PFSK-1 (cell line): ENCODE measurements at regions not wholly inside any gene's neighbourhood (a gene's known extent, or its start where the extent isn't known, plus 50 kb on each side); places are given as distances from the start of the nearest gene placed in this dataset.

Experiments
- POLR2AphosphoS5 ChIP-seq: IDR thresholded peaks from 2 replicates; pipeline ENCODE4 v1.6.1; 2012; ENCODE audit warnings: low read depth, mild to moderate bottlenecking, control low read depth, low read length, moderate library complexity
- REST ChIP-seq, 2 experiments: IDR thresholded peaks; 2 replicates each; pipeline versions ENCODE4 v1.6.1 to v1.8.0; 2011 to 2012; ENCODE audit warnings: low read depth in 2 of 2, low read length in 2 of 2, control low read depth in 1 of 2, inconsistent platforms in 1 of 2, mild to moderate bottlenecking in 1 of 2, moderate library complexity in 1 of 2; ENCODE audit not compliant: insufficient read depth in 1 of 2

- TF ChIP-seq REST (IDR thresholded peaks at IDR 0.05; ENCODE audit: insufficient read depth in 1 of 2, low read depth in 2 of 2, low read length in 2 of 2) (no peak), POLR2AphosphoS5 (no peak)
Observed at GRCh38 chr17:15888436-15888835, 56.5 kb upstream of the ADORA2B start.
